Hepatocyte (in vitro differentiated cells): ENCODE measurements at regions not wholly inside any gene's neighbourhood (a gene's known extent, or its start where the extent isn't known, plus 50 kb on each side); places are given as distances from the start of the nearest gene placed in this dataset.

Experiments used
- EZH2 ChIP-seq: fragments of 200-600 bp; sonication (generic); IDR thresholded peaks from 2 replicates; pipeline ENCODE4 v1.6.1; 2016; ENCODE audit warnings: antibody characterized with exemption, mild to moderate bottlenecking, borderline replicate concordance
- EZH2phosphoT487 ChIP-seq: fragments of 200-600 bp; sonication (generic); IDR thresholded peaks from one replicate; pipeline ENCODE4 v1.6.1; 2018; ENCODE audit warnings: antibody characterized with exemption, mild to moderate bottlenecking, low read depth, moderate library complexity; ENCODE audit not compliant: unreplicated experiment, severe bottlenecking
- TF ChIP-seq, protein P1 (sequence below): fragments of 200-600 bp; sonication (generic); IDR thresholded peaks from 2 replicates; pipeline ENCODE4 v1.5.1; 2016; ENCODE audit warnings: antibody characterized with exemption, mild to moderate bottlenecking; ENCODE audit not compliant: poor library complexity

DNA sequence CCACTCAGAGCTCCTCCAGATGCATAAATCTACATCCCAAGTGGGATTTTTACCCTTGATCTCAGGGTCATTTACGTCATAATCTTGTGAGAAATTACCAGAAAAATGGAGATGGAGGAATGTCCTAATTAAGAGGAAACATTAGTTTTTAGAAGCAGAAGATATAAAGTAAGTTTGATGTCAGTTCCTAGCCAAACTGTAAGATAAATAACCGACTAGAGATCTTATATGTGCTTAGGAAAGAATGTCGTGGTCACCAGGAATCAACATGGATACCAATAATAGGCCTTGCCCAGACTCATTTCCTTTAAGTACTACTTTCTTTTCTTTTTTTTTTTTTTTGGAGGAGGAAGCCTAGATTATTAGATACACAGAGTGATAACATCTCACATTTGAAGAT, 186.9 kb downstream of the UTRN start:
- TF ChIP-seq, protein P1, sequence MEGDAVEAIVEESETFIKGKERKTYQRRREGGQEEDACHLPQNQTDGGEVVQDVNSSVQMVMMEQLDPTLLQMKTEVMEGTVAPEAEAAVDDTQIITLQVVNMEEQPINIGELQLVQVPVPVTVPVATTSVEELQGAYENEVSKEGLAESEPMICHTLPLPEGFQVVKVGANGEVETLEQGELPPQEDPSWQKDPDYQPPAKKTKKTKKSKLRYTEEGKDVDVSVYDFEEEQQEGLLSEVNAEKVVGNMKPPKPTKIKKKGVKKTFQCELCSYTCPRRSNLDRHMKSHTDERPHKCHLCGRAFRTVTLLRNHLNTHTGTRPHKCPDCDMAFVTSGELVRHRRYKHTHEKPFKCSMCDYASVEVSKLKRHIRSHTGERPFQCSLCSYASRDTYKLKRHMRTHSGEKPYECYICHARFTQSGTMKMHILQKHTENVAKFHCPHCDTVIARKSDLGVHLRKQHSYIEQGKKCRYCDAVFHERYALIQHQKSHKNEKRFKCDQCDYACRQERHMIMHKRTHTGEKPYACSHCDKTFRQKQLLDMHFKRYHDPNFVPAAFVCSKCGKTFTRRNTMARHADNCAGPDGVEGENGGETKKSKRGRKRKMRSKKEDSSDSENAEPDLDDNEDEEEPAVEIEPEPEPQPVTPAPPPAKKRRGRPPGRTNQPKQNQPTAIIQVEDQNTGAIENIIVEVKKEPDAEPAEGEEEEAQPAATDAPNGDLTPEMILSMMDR, result no peak
- TF ChIP-seq EZH2, result no peak
- no peak for TF ChIP-seq EZH2phosphoT487
